ENCODE measurements at regions not wholly inside any gene's neighbourhood (a gene's known extent, or its start where the extent isn't known, plus 50 kb on each side); places are given as distances from the start of the nearest gene placed in this dataset.

GRCh38 chr12:89890161-89890560 is 181.5 kb upstream of the ATP2B1 start:
- TF ChIP-seq CTCF (IDR thresholded peaks at IDR 0.05; ENCODE audit: low read depth, low read length, missing control alignments): no peak
- no peak overlapping the region for H3K4me3 ChIP-seq (replicated peaks; ENCODE audit: low read depth, low read length)

GRCh38 chr12:89889062-89889461 is 180.4 kb upstream of the ATP2B1 start:
- no peak for DNase-seq (ENCODE audit: extremely low read depth, low read depth)
- no peak overlapping the region for H3K4me3 ChIP-seq (replicated peaks; ENCODE audit: low read depth, low read length)
- TF ChIP-seq CTCF (IDR thresholded peaks at IDR 0.05; ENCODE audit: low read depth, low read length, missing control alignments): no peak

More at GRCh38 chr12:89890161-89890560, 181.5 kb upstream of the ATP2B1 start:
- DNase-seq (ENCODE audit: extremely low read depth, low read depth): no peak

GRCh38 chr12:89884952-89885351 is 176.3 kb upstream of the ATP2B1 start:
- no peak for TF ChIP-seq CTCF (IDR thresholded peaks at IDR 0.05; ENCODE audit: low read depth, low read length, missing control alignments)
- H3K4me3 ChIP-seq (replicated peaks; ENCODE audit: low read depth, low read length): no peak overlapping the region
- DNase-seq (ENCODE audit: extremely low read depth, low read depth): no peak

GRCh38 chr12:89884416-89884898 is 175.8 kb upstream of the ATP2B1 start:
- no peak for TF ChIP-seq CTCF (IDR thresholded peaks at IDR 0.05; ENCODE audit: low read depth, low read length, missing control alignments)
- no peak overlapping the region for H3K4me3 ChIP-seq (replicated peaks; ENCODE audit: low read depth, low read length)
- DNase-seq (ENCODE audit: extremely low read depth, low read depth): no peak

GRCh38 chr12:89883630-89884389 is 175.2 kb upstream of the ATP2B1 start:
- DNase-seq (ENCODE audit: extremely low read depth, low read depth): no peak
- TF ChIP-seq CTCF (IDR thresholded peaks at IDR 0.05; ENCODE audit: low read depth, low read length, missing control alignments): no peak
- no peak overlapping the region for H3K4me3 ChIP-seq (replicated peaks; ENCODE audit: low read depth, low read length)

GRCh38 chr12:89882792-89883191 is 174.2 kb upstream of the ATP2B1 start:
- TF ChIP-seq CTCF (IDR thresholded peaks at IDR 0.05; ENCODE audit: low read depth, low read length, missing control alignments): no peak
- DNase-seq (ENCODE audit: extremely low read depth, low read depth): no peak
- no peak overlapping the region for H3K4me3 ChIP-seq (replicated peaks; ENCODE audit: low read depth, low read length)
